ENCODE measurements at regions not wholly inside any gene's neighbourhood (a gene's known extent, or its start where the extent isn't known, plus 50 kb on each side); places are given as distances from the start of the nearest gene placed in this dataset.
"Not testable (repeated sequence)": the region's sequence is repeated elsewhere in the genome, so short reads cannot be mapped to it uniquely, and the experiment has no call there.

GRCh38 chrX:9286234-9286633 lies 178.6 kb upstream of the TBL1X start:
- TF ChIP-seq CTCF (IDR thresholded peaks at IDR 0.05; ENCODE audit: borderline replicate concordance, insufficient read depth, low read depth, low read length), result no peak

GRCh38 chrX:9291629-9292028 lies 173.2 kb upstream of the TBL1X start:
- no peak overlapping the region for H3K4me3 ChIP-seq (ENCODE audit: low read depth, low read length)
- no peak for TF ChIP-seq CTCF (IDR thresholded peaks at IDR 0.05; ENCODE audit: borderline replicate concordance, insufficient read depth, low read depth, low read length)

More at GRCh38 chrX:9286234-9286633, 178.6 kb upstream of the TBL1X start:
- H3K4me3 ChIP-seq (ENCODE audit: low read depth, low read length), result no peak overlapping the region

GRCh38 chrX:9293051-9293496 lies 171.8 kb upstream of the TBL1X start:
- no peak overlapping the region for H3K4me3 ChIP-seq (ENCODE audit: low read depth, low read length)
- no peak for TF ChIP-seq CTCF (IDR thresholded peaks at IDR 0.05; ENCODE audit: borderline replicate concordance, insufficient read depth, low read depth, low read length)

- H3K4me3 ChIP-seq (ENCODE audit: low read depth, low read length), result no peak overlapping the region
- no peak for TF ChIP-seq CTCF (IDR thresholded peaks at IDR 0.05; ENCODE audit: borderline replicate concordance, insufficient read depth, low read depth, low read length)
Observed at GRCh38 chrX:9293903-9294302, 171.0 kb upstream of the TBL1X start.

- no peak overlapping the region for H3K4me3 ChIP-seq (ENCODE audit: low read depth, low read length)
- TF ChIP-seq CTCF (IDR thresholded peaks at IDR 0.05; ENCODE audit: borderline replicate concordance, insufficient read depth, low read depth, low read length), result no peak
Observed at GRCh38 chrX:9295551-9295950, 169.3 kb upstream of the TBL1X start.

GRCh38 chrX:9298221-9298620 lies 166.6 kb upstream of the TBL1X start:
- no peak for TF ChIP-seq CTCF (IDR thresholded peaks at IDR 0.05; ENCODE audit: borderline replicate concordance, insufficient read depth, low read depth, low read length)
- no peak overlapping the region for H3K4me3 ChIP-seq (ENCODE audit: low read depth, low read length)

GRCh38 chrX:9299681-9300080 lies 165.2 kb upstream of the TBL1X start:
- H3K4me3 ChIP-seq (ENCODE audit: low read depth, low read length), result not testable (repeated sequence)

- no peak for TF ChIP-seq CTCF (IDR thresholded peaks at IDR 0.05; ENCODE audit: borderline replicate concordance, insufficient read depth, low read depth, low read length)
- H3K4me3 ChIP-seq (ENCODE audit: low read depth, low read length), result no peak overlapping the region
Observed at GRCh38 chrX:9301836-9302235, 163.0 kb upstream of the TBL1X start.

Data from GM12875 (cell line).